HEK293T (cell line): ENCODE measurements at regions not wholly inside any gene's neighbourhood (a gene's known extent, or its start where the extent isn't known, plus 50 kb on each side); places are given as distances from the start of the nearest gene placed in this dataset.
"Not testable (repeated sequence)": the region's sequence is repeated elsewhere in the genome, so short reads cannot be mapped to it uniquely, and the experiment has no call there.

Experiments
- CTCF ChIA-PET: fragments of 350-600 bp; formaldehyde crosslinking; extraction: SDS; loops from one replicate; lab custom pipeline; 2021; ENCODE audit warnings: antibody characterized with exemption, inconsistent platforms; lab: Yijun Ruan, JAX
- POLR2A ChIA-PET: fragments of 350-600 bp; formaldehyde crosslinking; extraction: SDS; loops from one replicate; lab custom pipeline; 2020; ENCODE audit warnings: antibody characterized with exemption, inconsistent platforms; lab: Yijun Ruan, JAX
- DNase-seq: peaks from one replicate; pipeline ENCODE4 v3.0.0; 2012; ENCODE audit warnings: mixed read lengths; ENCODE audit errors: extremely low spot score
- ARNT ChIP-seq: fragments of 450-650 bp; IDR thresholded peaks from 2 replicates; pipeline ENCODE4 v1.6.1; 2017; ENCODE audit warnings: mild to moderate bottlenecking
- BHLHE40 ChIP-seq: fragments of 450-650 bp; IDR thresholded peaks from 2 replicates; pipeline ENCODE4 v1.6.1; 2016; ENCODE audit warnings: mild to moderate bottlenecking, moderate library complexity, borderline replicate concordance
- CTBP1 ChIP-seq: fragments of 450-650 bp; IDR thresholded peaks from 2 replicates; pipeline ENCODE4 v1.6.1; 2016; ENCODE audit warnings: borderline replicate concordance
- ELF4 ChIP-seq: fragments of 450-650 bp; IDR thresholded peaks from 2 replicates; pipeline ENCODE4 v1.6.1; 2017; ENCODE audit warnings: antibody characterized with exemption
- FOXA1 ChIP-seq: fragments of 450-650 bp; IDR thresholded peaks from 2 replicates; pipeline ENCODE4 v1.6.1; 2016; ENCODE audit warnings: mild to moderate bottlenecking
- FOXK2 ChIP-seq: fragments of 450-650 bp; IDR thresholded peaks from 2 replicates; pipeline ENCODE4 v1.6.1; 2016; ENCODE audit warnings: mild to moderate bottlenecking
- FOXM1 ChIP-seq: fragments of 450-650 bp; IDR thresholded peaks from 2 replicates; pipeline ENCODE4 v1.6.1; 2017; ENCODE audit warnings: mild to moderate bottlenecking, borderline replicate concordance
- HDGF ChIP-seq: fragments of 450-650 bp; IDR thresholded peaks from 2 replicates; pipeline ENCODE4 v1.6.1; 2017; ENCODE audit warnings: antibody characterized with exemption, borderline replicate concordance
- L3MBTL2 ChIP-seq: fragments of 450-650 bp; conservative IDR thresholded peaks from 2 replicates; pipeline ENCODE4 v1.6.1; 2016; ENCODE audit warnings: mild to moderate bottlenecking
- LEF1 ChIP-seq: fragments of 450-650 bp; IDR thresholded peaks from 2 replicates; pipeline ENCODE4 v1.6.1; 2017; ENCODE audit warnings: mild to moderate bottlenecking, borderline replicate concordance
- NFRKB ChIP-seq: fragments of 450-650 bp; IDR thresholded peaks from 2 replicates; pipeline ENCODE4 v1.6.1; 2016; ENCODE audit warnings: mild to moderate bottlenecking, moderate library complexity
- PKNOX1 ChIP-seq: fragments of 450-650 bp; IDR thresholded peaks from 2 replicates; pipeline ENCODE4 v1.6.1; 2016
- SP1 ChIP-seq: fragments of 450-650 bp; IDR thresholded peaks from 2 replicates; pipeline ENCODE4 v1.6.1; 2017
- SUZ12 ChIP-seq: fragments of 450-650 bp; IDR thresholded peaks from 2 replicates; pipeline ENCODE4 v1.6.1; 2016; ENCODE audit warnings: mild to moderate bottlenecking
- TARDBP ChIP-seq: fragments of 450-650 bp; IDR thresholded peaks from 2 replicates; pipeline ENCODE4 v1.6.1; 2016
- ZNF384 ChIP-seq: fragments of 450-650 bp; IDR thresholded peaks from 2 replicates; pipeline ENCODE4 v1.6.1; 2016

- TF ChIP-seq BHLHE40: no peak
- no peak for TF ChIP-seq HDGF
- TF ChIP-seq PKNOX1: no peak
- no peak for TF ChIP-seq LEF1
- no peak for TF ChIP-seq FOXM1
- TF ChIP-seq CTBP1: no peak
- TF ChIP-seq ZNF384: no peak
- TF ChIP-seq NFRKB: no peak
- ChIA-PET CTCF (no interaction called here), POLR2A (no interaction called here)
- DNase-seq: no peak
Measured at GRCh38 chr20:30922129-30922528, 335.3 kb upstream of the DEFB115 start.

DNA sequence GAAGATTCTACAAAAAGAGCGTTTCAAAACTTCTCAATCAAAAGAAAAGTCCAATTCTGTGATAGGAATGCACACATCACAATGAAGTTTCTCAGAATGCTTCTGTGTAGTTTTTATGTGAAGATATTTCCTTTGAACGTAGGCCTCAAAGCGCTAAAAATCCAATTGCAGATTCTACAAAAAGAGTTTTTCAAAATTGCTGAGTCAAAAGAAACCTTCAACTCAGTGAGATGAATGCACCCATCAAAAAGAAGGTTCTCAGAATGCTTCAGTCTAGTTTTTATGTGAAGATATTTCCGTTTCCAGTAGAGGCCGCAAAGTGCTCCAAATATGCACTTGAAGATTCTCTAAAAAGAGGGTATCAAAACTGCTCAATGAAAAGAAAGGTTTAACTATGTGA, 319.7 kb upstream of the DEFB115 start:
- DNase-seq: no peak
- ChIA-PET POLR2A (no interaction called here), CTCF (no interaction called here)
- no peak for TF ChIP-seq SP1
- no peak for TF ChIP-seq CTBP1
- TF ChIP-seq ARNT: no peak
- no peak for TF ChIP-seq SUZ12

DNA sequence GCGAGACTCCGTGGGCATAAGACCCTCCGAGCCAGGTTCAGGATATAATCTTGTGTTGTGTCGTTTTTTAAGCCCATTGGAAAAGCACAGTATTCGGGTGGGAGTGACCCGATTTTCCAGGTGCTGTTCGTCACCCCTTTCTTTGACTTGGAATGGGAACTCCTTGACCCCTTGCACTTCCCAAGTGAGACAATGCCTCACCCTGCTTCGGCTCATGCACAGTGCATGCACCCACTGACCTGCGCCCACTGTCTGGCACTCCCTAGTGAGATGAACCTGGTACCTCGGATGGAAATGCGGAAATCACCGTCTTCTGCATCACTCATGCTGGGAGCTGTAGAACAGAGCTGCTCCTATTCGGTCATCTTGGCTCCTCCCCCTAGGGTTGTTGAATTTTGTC, 307.7 kb upstream of the DEFB115 start:
- DNase-seq: no peak
- ChIA-PET POLR2A (no interaction called here), CTCF (no interaction called here)
- TF ChIP-seq FOXM1: no peak
- TF ChIP-seq BHLHE40: no peak
- no peak for TF ChIP-seq SP1
- no peak for TF ChIP-seq L3MBTL2
- no peak for TF ChIP-seq SUZ12
- no peak for TF ChIP-seq CTBP1
- TF ChIP-seq LEF1: no peak
- TF ChIP-seq FOXA1: no peak
- no peak for TF ChIP-seq FOXK2

DNA sequence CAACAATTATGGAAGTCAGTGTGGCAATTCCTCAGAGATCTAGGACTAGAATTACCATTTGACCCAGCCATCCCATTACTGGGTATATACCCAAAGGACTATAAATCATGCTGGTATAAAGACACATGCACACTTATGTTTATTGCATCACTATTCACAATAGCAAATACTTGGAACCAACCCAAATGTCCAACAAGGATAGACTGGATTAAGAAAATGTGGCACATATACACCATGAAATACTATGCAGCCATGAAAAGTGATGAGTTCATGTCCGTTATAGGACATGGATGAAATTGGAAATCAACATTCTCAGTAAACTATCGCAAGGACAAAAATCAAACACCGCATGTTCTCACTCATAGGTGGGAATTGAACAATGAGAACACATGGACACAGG, 306.4 kb upstream of the DEFB115 start:
- POLR2A ChIA-PET, DNase-seq: not testable (repeated sequence)
- CTCF ChIA-PET: interaction anchor here (0.6 kb wide), 1 partner anchor 253 kb away, joined by 3 read pairs; no protein-coding TSS in a partner anchor

DNA sequence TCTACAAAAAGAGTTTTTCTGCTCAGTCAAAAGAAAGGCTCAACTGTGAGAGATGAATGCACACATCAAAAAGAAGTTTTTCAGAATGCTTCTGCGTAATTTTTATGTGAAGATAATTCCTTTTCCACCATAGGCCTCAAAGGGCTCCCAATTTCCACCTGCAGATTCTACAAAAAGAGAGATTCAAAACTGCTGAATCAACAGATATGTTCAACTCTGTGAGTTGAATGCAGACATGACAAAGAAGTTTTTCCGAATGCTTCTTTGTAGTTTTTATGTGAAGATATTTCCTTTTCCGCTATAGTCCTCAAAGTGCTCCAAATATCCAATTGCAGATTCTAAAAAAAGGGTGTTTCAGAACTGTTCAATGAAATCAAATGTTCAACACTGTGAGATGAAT, 300.8 kb upstream of the DEFB115 start:
- CTCF ChIA-PET, DNase-seq, POLR2A ChIA-PET: not testable (repeated sequence)

DNA sequence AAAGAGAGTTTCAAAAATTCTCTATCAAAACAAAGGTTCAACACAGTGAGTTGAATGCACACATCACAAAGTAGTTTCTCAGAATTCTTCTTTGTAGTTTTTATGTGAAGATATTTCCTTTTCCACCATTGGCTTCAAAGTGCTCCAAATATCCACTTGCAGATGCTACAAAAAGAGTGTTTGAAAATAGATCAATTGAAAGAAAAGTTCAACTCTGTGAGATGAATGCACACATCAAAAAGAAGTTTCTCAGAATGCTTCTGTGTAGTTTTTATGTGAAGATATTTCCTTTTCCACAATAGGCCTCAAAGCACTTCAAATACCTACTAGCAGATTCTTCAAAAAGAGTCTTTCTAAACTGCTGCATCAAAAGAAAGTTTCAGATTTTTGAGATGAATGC, 298.3 kb upstream of the DEFB115 start:
- POLR2A ChIA-PET, CTCF ChIA-PET, DNase-seq: not testable (repeated sequence)

GRCh38 chr20:30963591-30963990, 293.9 kb upstream of the DEFB115 start:
- ChIA-PET CTCF (no interaction called here), POLR2A (no interaction called here)
- no peak for DNase-seq
- no peak for TF ChIP-seq CTBP1
- TF ChIP-seq SP1: no peak
- no peak for TF ChIP-seq FOXK2
- no peak for TF ChIP-seq ARNT
- no peak for TF ChIP-seq PKNOX1
- TF ChIP-seq SUZ12: no peak
- TF ChIP-seq LEF1: no peak
- no peak for TF ChIP-seq ZNF384
- TF ChIP-seq TARDBP: no peak
- no peak for TF ChIP-seq FOXA1
- no peak for TF ChIP-seq BHLHE40
- TF ChIP-seq HDGF: no peak
- no peak for TF ChIP-seq FOXM1
- no peak for TF ChIP-seq NFRKB
- TF ChIP-seq L3MBTL2: no peak

DNA sequence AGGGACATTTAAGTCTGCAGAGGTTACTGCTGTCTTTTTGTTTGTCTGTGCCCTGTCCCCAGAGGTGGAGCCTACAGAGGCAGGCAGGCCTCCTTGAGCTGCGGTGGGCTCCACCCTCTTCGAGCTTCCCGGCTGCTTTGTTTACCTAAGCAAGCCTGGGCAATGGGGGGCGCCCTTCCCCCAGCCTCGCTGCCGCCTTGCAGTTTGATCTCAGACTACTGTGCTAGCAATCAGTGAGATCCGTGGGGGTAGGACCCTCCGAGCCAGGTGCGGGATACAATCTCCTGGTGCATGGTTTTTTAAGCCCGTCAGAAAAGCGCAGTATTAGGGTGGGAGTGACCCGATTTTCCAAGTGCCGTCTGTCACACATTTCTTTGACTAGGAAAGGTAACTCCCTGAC, 281.6 kb upstream of the DEFB115 start:
- POLR2A ChIA-PET, DNase-seq, CTCF ChIA-PET: not testable (repeated sequence)

DNA sequence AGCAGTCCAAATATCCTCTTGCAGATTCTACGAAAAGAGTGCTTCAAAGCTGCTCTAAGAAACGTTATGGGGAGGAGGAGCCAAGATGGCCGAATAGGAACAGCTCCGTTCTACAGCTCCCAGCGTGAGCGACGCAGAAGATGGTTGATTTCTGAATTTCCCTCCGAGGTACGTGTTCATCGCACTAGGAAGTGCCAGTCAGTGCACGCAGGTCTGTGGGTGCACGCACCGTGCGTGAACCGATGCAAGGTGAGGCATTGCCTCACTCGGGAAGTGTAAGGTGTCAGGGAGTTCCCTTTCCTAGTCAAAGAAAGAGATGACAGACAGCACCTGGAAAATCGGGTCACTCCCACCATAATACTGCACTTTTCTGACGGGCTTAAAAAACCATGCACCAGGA, 272.1 kb upstream of the DEFB115 start:
- DNase-seq: no peak
- no peak for TF ChIP-seq SUZ12
- no peak for TF ChIP-seq FOXK2
- no peak for TF ChIP-seq FOXM1
- no peak for TF ChIP-seq NFRKB
- TF ChIP-seq ARNT: no peak
- TF ChIP-seq ELF4: no peak
- TF ChIP-seq LEF1: no peak
- ChIA-PET POLR2A (no interaction called here), CTCF (no interaction called here)
